Neural cell (in vitro differentiated cells): ENCODE measurements at regions not wholly inside any gene's neighbourhood (a gene's known extent, or its start where the extent isn't known, plus 50 kb on each side); places are given as distances from the start of the nearest gene placed in this dataset.

Experiments used
- H2AFZ ChIP-seq: fragments of 200-600, 300-800 bp; sonication (generic), shearing (Covaris generic); 2 replicates; pipeline ENCODE4 v1.6.0; 2014; ENCODE audit warnings: low read depth, mild to moderate bottlenecking, antibody characterized with exemption, low read length, moderate library complexity
- H3F3A ChIP-seq: fragments of 200-600 bp; shearing (Covaris generic); 2 replicates; pipeline ENCODE4 v1.6.1; 2016; ENCODE audit warnings: mild to moderate bottlenecking, moderate library complexity, mixed read lengths, antibody characterized with exemption, low read length; ENCODE audit not compliant: insufficient read depth, poor library complexity, severe bottlenecking
- H3K27ac ChIP-seq: fragments of 200-600, 300-800 bp; sonication (generic), shearing (Covaris generic); 2 replicates; pipeline ENCODE4 v1.5.1; 2014; ENCODE audit warnings: mild to moderate bottlenecking, low read length, moderate library complexity
- H3K27me3 ChIP-seq: fragments of 300-800, 200-600 bp; sonication (generic), shearing (Covaris generic); 2 replicates; pipeline ENCODE4 v1.6.0; 2014; ENCODE audit warnings: mild to moderate bottlenecking, low read depth, low read length, moderate library complexity; ENCODE audit not compliant: insufficient read depth
- H3K36me3 ChIP-seq: fragments of 300-800, 200-600 bp; sonication (generic), shearing (Covaris generic); 2 replicates; pipeline ENCODE4 v1.5.1; 2014; ENCODE audit warnings: mild to moderate bottlenecking, antibody characterized with exemption, low read length, moderate library complexity; ENCODE audit not compliant: insufficient read depth
- H3K4me2 ChIP-seq: fragments of 300-800, 200-600 bp; sonication (generic), shearing (Covaris generic); 2 replicates; pipeline ENCODE4 v1.6.0; 2014; ENCODE audit warnings: mild to moderate bottlenecking, low read length
- H3K4me3 ChIP-seq: fragments of 300-800, 200-600 bp; sonication (generic), shearing (Covaris generic); 2 replicates; pipeline ENCODE4 v1.5.1; 2014; ENCODE audit warnings: mild to moderate bottlenecking, low read length, moderate library complexity
- H3K79me2 ChIP-seq: fragments of 200-600 bp; shearing (Covaris generic); replicated peaks from 2 replicates; pipeline ENCODE4 v1.6.0; 2014; ENCODE audit warnings: mild to moderate bottlenecking, low read length, moderate library complexity; ENCODE audit not compliant: insufficient read depth
- H3K9ac ChIP-seq: fragments of 300-800, 200-600 bp; sonication (generic), shearing (Covaris generic); 2 replicates; pipeline ENCODE4 v1.6.1; 2016; ENCODE audit warnings: mild to moderate bottlenecking, low read length, mixed read lengths
- H3K9me2 ChIP-seq: fragments of 200-600 bp; shearing (Covaris generic); 2 replicates; pipeline ENCODE4 v1.6.1; 2016; ENCODE audit warnings: mild to moderate bottlenecking, low read length, mixed read lengths; ENCODE audit not compliant: insufficient read depth
- H3K9me3 ChIP-seq: fragments of 200-600, 300-800 bp; sonication (generic), shearing (Covaris generic); 2 replicates; pipeline ENCODE4 v1.6.1; 2016; ENCODE audit warnings: mild to moderate bottlenecking, mixed run types, low read length, moderate library complexity, mixed read lengths
- H4K20me1 ChIP-seq: fragments of 200-600 bp; shearing (Covaris generic); 2 replicates; pipeline ENCODE4 v1.6.1; 2016; ENCODE audit warnings: mild to moderate bottlenecking, mixed run types; ENCODE audit not compliant: insufficient read depth
- CTCF ChIP-seq: fragments of 450-650 bp; IDR thresholded peaks from 2 replicates; pipeline ENCODE4 v1.5.1; 2014; ENCODE audit warnings: antibody characterized with exemption, mild to moderate bottlenecking, moderate library complexity; ENCODE audit not compliant: poor library complexity, severe bottlenecking
- EP300 ChIP-seq: fragments of 450-650 bp; conservative IDR thresholded peaks from 2 replicates; pipeline ENCODE4 v1.6.1; 2014; ENCODE audit warnings: antibody characterized with exemption, mild to moderate bottlenecking, moderate library complexity; ENCODE audit not compliant: poor library complexity, severe bottlenecking
- EZH2 ChIP-seq: fragments of 200-600, 300-800 bp; shearing (Covaris generic), sonication (generic); IDR thresholded peaks from 2 replicates; pipeline ENCODE4 v1.6.1; 2014; ENCODE audit warnings: antibody characterized with exemption, low read length, borderline replicate concordance, mild to moderate bottlenecking; ENCODE audit not compliant: insufficient read depth, poor library complexity, severe bottlenecking
- MXI1 ChIP-seq: fragments of 450-650 bp; conservative IDR thresholded peaks from 2 replicates; pipeline ENCODE4 v1.6.1; 2014; ENCODE audit warnings: antibody characterized with exemption, mild to moderate bottlenecking; ENCODE audit not compliant: poor library complexity, severe bottlenecking
- POLR2AphosphoS5 ChIP-seq: IDR thresholded peaks from 2 replicates; pipeline ENCODE4 v1.6.1; 2012
- RAD21 ChIP-seq: fragments of 450-650 bp; conservative IDR thresholded peaks from 2 replicates; pipeline ENCODE4 v1.6.1; 2014; ENCODE audit warnings: antibody characterized with exemption, mild to moderate bottlenecking, moderate library complexity
- REST ChIP-seq: IDR thresholded peaks from 2 replicates; pipeline ENCODE4 v1.6.1; 2012; ENCODE audit warnings: borderline replicate concordance
- SMC3 ChIP-seq: fragments of 450-650 bp; conservative IDR thresholded peaks from 2 replicates; pipeline ENCODE4 v1.6.1; 2014; ENCODE audit warnings: antibody characterized with exemption, mild to moderate bottlenecking, moderate library complexity; ENCODE audit not compliant: poor library complexity
- TAF1 ChIP-seq: IDR thresholded peaks from 2 replicates; pipeline ENCODE4 v1.6.1; 2012; ENCODE audit warnings: low read depth

GRCh38 chrX:109812236-109812635, 79.2 kb upstream of the ACSL4 start:
- H3K9me2 ChIP-seq: no peaks in the 10 kb centered on the region
- H3K27ac ChIP-seq: no peak overlapping the region
- no peaks in the 10 kb centered on the region for H3F3A ChIP-seq
- H3K4me2 ChIP-seq: no peak overlapping the region
- no peak overlapping the region for H3K9ac ChIP-seq
- H3K79me2 ChIP-seq: no peaks in the 10 kb centered on the region
- H2AFZ ChIP-seq: no peak overlapping the region
- no peaks in the 10 kb centered on the region for H3K36me3 ChIP-seq
- no peak overlapping the region for H3K4me3 ChIP-seq
- TF ChIP-seq REST (no peak), MXI1 (no peak), EP300 (no peak), POLR2AphosphoS5 (no peak)
- H4K20me1 ChIP-seq: no peaks in the 10 kb centered on the region
- H3K27me3 ChIP-seq: no peaks in the 10 kb centered on the region
- no peaks in the 10 kb centered on the region for H3K9me3 ChIP-seq

- TF ChIP-seq EP300 (no peak), MXI1 (no peak), CTCF (no peak), SMC3 (no peak), POLR2AphosphoS5 (no peak), REST (no peak), RAD21 (no peak), TAF1 (no peak), EZH2 (no peak)
- H3K9ac ChIP-seq: no peak overlapping the region
- H3K79me2 ChIP-seq: no peaks in the 10 kb centered on the region
- H4K20me1 ChIP-seq: no peaks in the 10 kb centered on the region
- H3K27ac ChIP-seq: no peak overlapping the region
- H3K4me2 ChIP-seq: no peak overlapping the region
- H3K4me3 ChIP-seq: no peak overlapping the region
- H3K36me3 ChIP-seq: no peaks in the 10 kb centered on the region
- no peaks in the 10 kb centered on the region for H3K27me3 ChIP-seq
- no peaks in the 10 kb centered on the region for H3K9me2 ChIP-seq
- no peak overlapping the region for H2AFZ ChIP-seq
- H3K9me3 ChIP-seq: no peaks in the 10 kb centered on the region
- H3F3A ChIP-seq: no peaks in the 10 kb centered on the region
These were observed 80.2 kb upstream of the ACSL4 start for GRCh38 chrX:109813236-109813635.
